ENCODE measurements at regions not wholly inside any gene's neighbourhood (a gene's known extent, or its start where the extent isn't known, plus 50 kb on each side); places are given as distances from the start of the nearest gene placed in this dataset.

DNA sequence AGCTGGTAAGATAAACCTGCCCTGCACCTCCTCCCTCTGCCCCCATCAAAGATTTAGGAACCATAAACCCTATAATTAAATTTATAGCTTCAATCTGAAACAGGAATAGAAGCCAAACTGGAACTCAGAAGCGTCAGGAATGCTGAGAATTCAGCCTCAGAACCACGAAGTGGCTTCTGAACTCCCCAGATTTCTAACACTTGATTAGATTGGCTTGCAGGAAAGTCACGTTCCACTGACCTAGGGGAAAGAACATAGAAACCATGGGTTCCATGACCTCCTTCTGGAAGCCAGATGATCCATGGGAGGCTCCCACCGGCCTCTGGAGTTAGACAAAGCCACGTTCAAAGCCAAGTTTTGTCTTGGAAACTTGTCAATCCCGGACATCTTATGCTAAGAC is 356.5 kb downstream of the MID1IP1 start:
- ATAC-seq (no peak), DNase-seq (no peak)
- H3K4me1 ChIP-seq (ENCODE audit: control insufficient read depth, insufficient read depth, low read length): peaks cover 3% of the 10 kb centered on the region
- H3K9me3 ChIP-seq (ENCODE audit: control insufficient read depth, insufficient read depth, low read length): no peaks in the 10 kb centered on the region
- H3K36me3 ChIP-seq (ENCODE audit: control insufficient read depth, insufficient read depth, low read length): no peaks in the 10 kb centered on the region
- no peaks in the 10 kb centered on the region for H3K27me3 ChIP-seq (ENCODE audit: control insufficient read depth, insufficient read depth, low read length)
- Mint-ChIP-seq H3K9me3 (no peaks in the 10 kb centered on the region), H3K27me3 (ENCODE audit: low read depth in 2 of 2) (peaks cover 22 to 40% of the 10 kb centered on the region in 2 donors), H3K27ac (no peak overlapping the region), H3K4me3 (no peak overlapping the region), H3K36me3 (no peaks in the 10 kb centered on the region), H3K4me1 (peaks cover 0 to 8% of the 10 kb centered on the region in 2 donors)
- H3K4me3 ChIP-seq (ENCODE audit: low read length): no peak overlapping the region
- intact Hi-C loops (cut with micrococcal nuclease): no loop called here
- no peak overlapping the region for H3K27ac ChIP-seq (ENCODE audit: low read length)
- 82% methylated on average over 6 of the region's 6 CpGs for WGBS (ENCODE audit: insufficient coverage)
- TF ChIP-seq, protein P1, sequence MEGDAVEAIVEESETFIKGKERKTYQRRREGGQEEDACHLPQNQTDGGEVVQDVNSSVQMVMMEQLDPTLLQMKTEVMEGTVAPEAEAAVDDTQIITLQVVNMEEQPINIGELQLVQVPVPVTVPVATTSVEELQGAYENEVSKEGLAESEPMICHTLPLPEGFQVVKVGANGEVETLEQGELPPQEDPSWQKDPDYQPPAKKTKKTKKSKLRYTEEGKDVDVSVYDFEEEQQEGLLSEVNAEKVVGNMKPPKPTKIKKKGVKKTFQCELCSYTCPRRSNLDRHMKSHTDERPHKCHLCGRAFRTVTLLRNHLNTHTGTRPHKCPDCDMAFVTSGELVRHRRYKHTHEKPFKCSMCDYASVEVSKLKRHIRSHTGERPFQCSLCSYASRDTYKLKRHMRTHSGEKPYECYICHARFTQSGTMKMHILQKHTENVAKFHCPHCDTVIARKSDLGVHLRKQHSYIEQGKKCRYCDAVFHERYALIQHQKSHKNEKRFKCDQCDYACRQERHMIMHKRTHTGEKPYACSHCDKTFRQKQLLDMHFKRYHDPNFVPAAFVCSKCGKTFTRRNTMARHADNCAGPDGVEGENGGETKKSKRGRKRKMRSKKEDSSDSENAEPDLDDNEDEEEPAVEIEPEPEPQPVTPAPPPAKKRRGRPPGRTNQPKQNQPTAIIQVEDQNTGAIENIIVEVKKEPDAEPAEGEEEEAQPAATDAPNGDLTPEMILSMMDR (IDR thresholded peaks at IDR 0.05): no peak

DNA sequence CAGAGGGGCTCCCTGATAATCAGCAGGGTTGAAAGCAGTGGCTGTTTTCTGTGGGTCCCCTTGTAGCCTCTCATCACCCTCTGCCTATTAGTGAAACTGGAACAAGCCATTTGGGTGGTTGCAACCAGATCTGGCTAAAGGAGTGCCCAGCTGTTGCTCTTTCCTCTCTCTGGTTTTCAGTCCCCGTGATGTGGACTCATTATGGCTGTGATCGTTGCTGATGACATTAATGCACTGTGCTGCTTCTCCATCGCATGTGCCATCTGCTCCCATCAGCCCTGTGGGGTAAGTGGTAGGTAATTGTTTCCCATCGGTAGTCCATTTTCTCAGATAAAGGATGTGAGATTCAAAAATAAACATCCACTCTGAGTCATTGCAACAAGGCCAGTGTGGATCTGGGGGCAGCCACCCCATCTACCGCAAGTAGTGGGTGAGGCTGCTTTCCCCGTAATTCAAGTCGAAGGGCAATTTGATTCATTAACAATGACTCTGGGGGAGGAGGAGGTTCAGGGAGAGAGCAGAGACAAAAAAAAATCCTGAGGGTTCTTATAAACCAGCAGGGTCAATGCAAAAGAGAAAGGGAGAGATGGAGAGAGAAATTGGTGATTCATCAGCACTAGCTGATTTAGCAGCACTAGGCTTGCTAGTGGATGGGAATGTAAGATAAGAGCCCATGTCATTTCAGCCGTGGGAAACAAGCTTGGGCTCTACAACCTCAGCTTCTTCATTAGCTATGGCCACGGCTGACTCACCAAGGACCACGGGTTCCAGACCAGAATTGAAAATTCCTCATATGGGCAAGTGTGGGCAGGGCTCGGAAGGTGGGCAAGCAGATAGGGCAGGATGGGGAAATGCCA is 357.8 kb downstream of the MID1IP1 start:
- TF ChIP-seq, protein P1 (IDR thresholded peaks at IDR 0.05): no peak
- H3K27ac ChIP-seq (ENCODE audit: low read length): no peak overlapping the region
- Mint-ChIP-seq H3K27me3 (ENCODE audit: low read depth in 2 of 2) (peaks cover 25 to 52% of the 10 kb centered on the region in 2 donors), H3K4me1 (peaks cover 0 to 8% of the 10 kb centered on the region in 2 donors), H3K4me3 (no peak overlapping the region), H3K9me3 (no peaks in the 10 kb centered on the region), H3K27ac (no peak overlapping the region), H3K36me3 (no peaks in the 10 kb centered on the region)
- H3K36me3 ChIP-seq (ENCODE audit: control insufficient read depth, insufficient read depth, low read length): no peaks in the 10 kb centered on the region
- no peak for ATAC-seq
- WGBS (ENCODE audit: insufficient coverage): 56% methylated on average over 9 of the region's 11 CpGs
- H3K4me1 ChIP-seq (ENCODE audit: control insufficient read depth, insufficient read depth, low read length): peaks cover 3% of the 10 kb centered on the region
- no peak for DNase-seq
- H3K27me3 ChIP-seq (ENCODE audit: control insufficient read depth, insufficient read depth, low read length): no peaks in the 10 kb centered on the region
- no peak overlapping the region for H3K4me3 ChIP-seq (ENCODE audit: low read length)
- H3K9me3 ChIP-seq (ENCODE audit: control insufficient read depth, insufficient read depth, low read length): no peaks in the 10 kb centered on the region
- intact Hi-C loops (cut with micrococcal nuclease): no loop called here

DNA sequence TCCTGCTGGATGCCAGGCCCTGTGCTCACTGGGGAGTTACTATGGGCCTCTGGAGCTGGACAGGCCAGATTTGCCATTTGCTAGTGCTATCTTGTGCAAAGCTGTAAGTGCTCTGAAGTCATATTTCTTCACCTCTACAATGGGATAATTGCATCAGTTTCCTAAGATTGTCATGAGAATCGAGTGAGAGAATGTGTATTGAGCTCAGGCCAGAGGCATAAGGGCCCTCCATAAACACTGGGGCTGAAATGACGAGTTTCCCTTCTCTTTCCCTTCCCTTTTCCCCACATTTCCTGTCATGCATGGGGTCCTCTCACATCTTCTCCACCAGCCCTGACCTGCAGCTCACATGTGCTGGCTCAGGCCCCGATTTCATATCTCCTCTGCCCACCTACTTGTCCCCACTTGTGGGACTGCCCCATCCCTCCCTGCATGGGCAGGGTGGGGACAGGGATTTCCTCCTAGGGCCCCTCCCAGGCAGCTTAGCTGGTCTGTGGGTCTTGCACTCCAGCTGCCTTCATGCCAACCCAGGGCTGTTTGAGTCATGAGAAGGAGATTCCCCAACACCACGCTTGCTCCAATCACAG is 358.8 kb downstream of the MID1IP1 start:
- Mint-ChIP-seq H3K9me3 (no peaks in the 10 kb centered on the region), H3K27ac (no peak overlapping the region), H3K4me3 (no peak overlapping the region), H3K4me1 (peaks cover 0 to 8% of the 10 kb centered on the region in 2 donors), H3K36me3 (no peaks in the 10 kb centered on the region), H3K27me3 (ENCODE audit: low read depth in 2 of 2) (peaks cover 25 to 60% of the 10 kb centered on the region in 2 donors)
- Histone ChIP-seq H3K4me1 (ENCODE audit: control insufficient read depth, insufficient read depth, low read length) (peaks cover 3% of the 10 kb centered on the region), H3K27me3 (ENCODE audit: control insufficient read depth, insufficient read depth, low read length) (no peaks in the 10 kb centered on the region), H3K27ac (ENCODE audit: low read length) (no peak overlapping the region), H3K36me3 (ENCODE audit: control insufficient read depth, insufficient read depth, low read length) (no peaks in the 10 kb centered on the region), H3K4me3 (ENCODE audit: low read length) (no peak overlapping the region), H3K9me3 (ENCODE audit: control insufficient read depth, insufficient read depth, low read length) (no peaks in the 10 kb centered on the region)
- ATAC-seq (no peak), DNase-seq (no peak)
- 77% methylated on average over 2 of the region's 4 CpGs for WGBS (ENCODE audit: insufficient coverage)
- intact Hi-C loops (cut with micrococcal nuclease): no loop called here
- TF ChIP-seq, protein P1 (IDR thresholded peaks at IDR 0.05): no peak

Measured in natural killer cell (primary cell).